ENCODE measurements at regions not wholly inside any gene's neighbourhood (a gene's known extent, or its start where the extent isn't known, plus 50 kb on each side); places are given as distances from the start of the nearest gene placed in this dataset.
"Not testable (repeated sequence)": the region's sequence is repeated elsewhere in the genome, so short reads cannot be mapped to it uniquely, and the experiment has no call there.

- DNase-seq = no peak
These were observed 991.9 kb downstream of the TMEM121 start for GRCh38 chr14:106518054-106518943.

GRCh38 chr14:106522118-106522517, 995.7 kb downstream of the TMEM121 start:
- not testable (repeated sequence) for DNase-seq

- DNase-seq = no peak
These were observed 996.6 kb downstream of the TMEM121 start for GRCh38 chr14:106522990-106523389.

- no peak for DNase-seq
These were observed 1002.3 kb downstream of the TMEM121 start for GRCh38 chr14:106528717-106529116.

GRCh38 chr14:106530031-106530422, 1003.6 kb downstream of the TMEM121 start:
- DNase-seq = no peak

- no peak for DNase-seq
These were observed 1004.2 kb downstream of the TMEM121 start for GRCh38 chr14:106530423-106531107.

- not testable (repeated sequence) for DNase-seq
These were observed 1011.2 kb downstream of the TMEM121 start for GRCh38 chr14:106537597-106537996.

GRCh38 chr14:106538201-106538600, 1011.8 kb downstream of the TMEM121 start:
- no peak for DNase-seq

- no peak for DNase-seq
These were observed 1021.5 kb downstream of the TMEM121 start for GRCh38 chr14:106547735-106548434.

- no peak for DNase-seq
These were observed 1022.7 kb downstream of the TMEM121 start for GRCh38 chr14:106549064-106549463.

GRCh38 chr14:106551265-106551664, 1024.9 kb downstream of the TMEM121 start:
- DNase-seq = no peak

- not testable (repeated sequence) for DNase-seq
These were observed 1029.8 kb downstream of the TMEM121 start for GRCh38 chr14:106556211-106556610.

- DNase-seq = peak; percentile 2
These were observed 1030.4 kb downstream of the TMEM121 start for GRCh38 chr14:106556665-106557289.

- DNase-seq = no peak
These were observed 1036.1 kb downstream of the TMEM121 start for GRCh38 chr14:106562451-106562850.

- DNase-seq = no peak
These were observed 1037.8 kb downstream of the TMEM121 start for GRCh38 chr14:106564058-106564643.

- DNase-seq = no peak
These were observed 1052.1 kb downstream of the TMEM121 start for GRCh38 chr14:106578481-106578880.

GRCh38 chr14:106579084-106579483, 1052.7 kb downstream of the TMEM121 start:
- no peak for DNase-seq

GRCh38 chr14:106585692-106586091, 1059.3 kb downstream of the TMEM121 start:
- DNase-seq = no peak

- DNase-seq = no peak
These were observed 1059.8 kb downstream of the TMEM121 start for GRCh38 chr14:106586098-106586704.

- DNase-seq = not testable (repeated sequence)
These were observed 1065.2 kb downstream of the TMEM121 start for GRCh38 chr14:106591539-106591938.

GRCh38 chr14:106592115-106592852, 1065.9 kb downstream of the TMEM121 start:
- not testable (repeated sequence) for DNase-seq

Data from NCI-H2171 (cell line).